Activated CD8-positive, alpha-beta memory T cell treated with anti-CD3 and anti-CD28 coated beads, Interleukin-2, amount 50 U/mL, for 48 hours (primary cell): ENCODE measurements at regions not wholly inside any gene's neighbourhood (a gene's known extent, or its start where the extent isn't known, plus 50 kb on each side); places are given as distances from the start of the nearest gene placed in this dataset.

Experiments used
- DNase-seq: peaks from one replicate; pipeline ENCODE4 v3.0.0-alpha.2; 2020

DNA sequence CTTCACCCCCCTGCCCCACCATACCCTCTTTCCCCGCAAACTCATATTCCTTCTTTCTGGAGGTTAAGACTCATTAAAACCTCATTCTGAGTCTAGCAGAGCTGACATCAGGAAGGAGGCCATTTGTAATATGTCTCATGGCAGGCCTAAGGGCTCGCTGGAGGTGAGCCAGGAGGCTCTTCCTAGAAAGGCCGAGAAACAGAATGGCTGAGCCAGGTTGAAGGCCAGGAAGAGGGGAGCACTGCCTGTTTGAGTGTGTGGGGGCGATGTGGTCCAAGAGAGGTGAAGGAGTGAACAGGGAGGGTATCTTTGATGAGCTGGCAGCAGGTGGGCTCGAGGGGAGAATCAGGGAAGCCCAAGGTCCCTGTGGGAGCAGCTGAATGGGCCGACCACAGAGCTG is 317.3 kb downstream of the TLE3 start:
- no peak for DNase-seq

DNA sequence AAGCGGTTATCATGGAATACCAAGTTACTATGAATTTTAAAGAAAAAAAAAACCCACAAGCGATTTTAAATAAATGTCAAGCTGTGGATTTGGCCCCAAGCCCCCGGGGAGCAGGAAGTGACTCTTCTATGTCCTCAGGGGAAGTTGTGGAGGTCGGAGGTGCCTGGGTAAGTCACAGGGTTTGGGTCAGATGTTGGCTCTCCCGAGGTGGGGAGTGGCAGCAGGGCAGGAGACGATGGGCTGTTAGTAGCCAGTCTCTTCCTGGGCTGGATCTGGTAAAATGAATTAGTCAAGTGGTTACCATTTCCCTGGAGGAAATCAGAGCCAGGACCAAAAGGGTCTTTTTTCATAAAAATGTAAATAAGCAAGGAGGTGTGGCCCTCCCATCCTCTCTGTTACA is 316.7 kb downstream of the TLE3 start:
- DNase-seq = no peak

DNA sequence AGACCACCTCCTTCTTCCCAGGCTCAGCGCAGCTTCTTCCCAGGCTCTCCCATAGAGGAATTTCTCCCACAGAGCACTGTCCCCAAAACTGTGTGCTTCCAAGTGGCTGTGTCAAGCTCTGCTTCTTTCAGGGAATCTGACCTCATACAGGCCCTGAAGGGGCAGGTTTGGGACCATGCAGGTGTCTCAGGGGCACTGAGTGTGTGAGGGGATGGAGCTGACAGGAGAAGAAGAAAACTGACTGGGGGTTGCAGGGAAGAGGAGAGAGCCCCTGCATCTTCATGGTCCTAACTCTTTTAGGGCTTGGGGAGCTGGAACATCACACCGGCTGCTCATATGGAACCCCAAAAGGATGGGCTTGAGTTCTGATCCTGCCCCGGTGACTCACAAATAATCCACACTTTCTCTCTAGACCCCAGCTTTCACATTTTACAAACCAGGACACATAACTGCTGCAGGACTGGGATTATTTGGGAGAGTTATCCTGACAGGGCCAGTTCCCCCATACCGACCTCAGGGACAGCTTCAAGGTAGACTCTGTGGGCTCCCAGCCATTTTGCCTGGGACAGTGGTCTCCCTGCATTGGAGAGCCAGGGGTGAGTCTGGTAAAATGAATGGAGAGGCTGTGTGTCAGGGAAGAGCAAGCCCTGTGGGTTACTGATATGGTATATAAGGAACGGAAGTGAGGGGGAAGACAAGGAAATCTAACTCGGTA is 316.1 kb downstream of the TLE3 start:
- DNase-seq = no peak

GRCh38 chr15:69782139-69782658 is 315.5 kb downstream of the TLE3 start:
- DNase-seq = no peak

DNA sequence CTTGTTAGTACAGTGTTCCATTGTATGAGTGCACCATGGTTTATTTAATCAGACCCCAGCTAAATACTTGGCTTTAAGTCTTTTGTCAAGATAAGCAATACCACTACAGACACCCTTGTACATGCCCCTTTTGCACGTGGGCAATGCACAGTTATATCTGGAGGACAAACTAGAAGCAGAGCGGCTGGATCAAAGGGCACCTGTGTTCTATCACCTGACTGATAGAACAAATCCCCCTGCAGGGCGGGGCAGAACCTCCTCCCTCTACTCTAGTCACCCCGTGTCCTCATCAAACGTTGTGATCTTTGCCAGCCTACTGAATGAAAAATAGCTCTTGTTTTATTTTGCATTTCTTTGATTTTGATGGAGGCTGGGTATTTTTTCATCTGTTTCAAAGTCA is 314.9 kb downstream of the TLE3 start:
- DNase-seq = no peak

- DNase-seq = no peak
Observed at GRCh38 chr15:69783211-69783610, 314.5 kb downstream of the TLE3 start.

- no peak for DNase-seq
Observed at GRCh38 chr15:69784798-69785566, 312.7 kb downstream of the TLE3 start.

GRCh38 chr15:69786136-69786701 is 311.5 kb downstream of the TLE3 start:
- DNase-seq = no peak

GRCh38 chr15:69787791-69788190 is 309.9 kb downstream of the TLE3 start:
- no peak for DNase-seq

DNA sequence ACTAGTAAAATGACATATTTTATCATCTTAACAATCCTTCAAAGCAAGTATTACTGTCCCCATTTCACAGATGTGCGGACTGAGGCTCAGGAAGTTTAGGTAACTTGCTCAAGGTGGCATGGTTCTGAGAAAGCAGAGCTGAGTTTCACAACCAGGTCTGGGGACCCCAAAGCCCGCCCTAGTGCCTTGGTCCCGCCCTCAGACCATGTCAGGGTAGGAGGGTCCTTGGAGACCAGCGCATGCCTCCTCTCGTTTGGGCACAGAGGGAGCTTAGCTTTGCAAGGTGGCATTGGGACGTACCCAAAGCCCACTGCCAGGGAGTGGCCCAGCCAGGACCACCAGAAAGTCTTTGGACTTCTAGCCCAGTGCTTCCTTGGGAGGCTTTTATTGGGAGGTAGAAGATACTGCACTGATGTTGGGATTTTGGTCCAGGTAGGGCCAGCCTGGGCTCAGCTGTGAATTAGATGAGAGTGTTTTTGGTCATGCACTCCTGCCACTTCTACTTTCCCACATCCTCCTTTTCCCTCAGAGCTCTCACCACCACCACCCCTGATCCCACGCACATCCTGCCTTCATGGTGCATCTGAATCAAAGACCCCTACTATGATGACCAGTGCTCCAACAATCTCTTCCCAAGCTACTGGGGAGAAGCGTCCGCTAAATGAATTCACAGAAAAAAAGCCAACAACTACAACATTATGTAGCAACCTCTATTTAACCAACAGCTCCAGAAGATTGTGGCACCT is 307.9 kb downstream of the TLE3 start:
- no peak for DNase-seq

DNA sequence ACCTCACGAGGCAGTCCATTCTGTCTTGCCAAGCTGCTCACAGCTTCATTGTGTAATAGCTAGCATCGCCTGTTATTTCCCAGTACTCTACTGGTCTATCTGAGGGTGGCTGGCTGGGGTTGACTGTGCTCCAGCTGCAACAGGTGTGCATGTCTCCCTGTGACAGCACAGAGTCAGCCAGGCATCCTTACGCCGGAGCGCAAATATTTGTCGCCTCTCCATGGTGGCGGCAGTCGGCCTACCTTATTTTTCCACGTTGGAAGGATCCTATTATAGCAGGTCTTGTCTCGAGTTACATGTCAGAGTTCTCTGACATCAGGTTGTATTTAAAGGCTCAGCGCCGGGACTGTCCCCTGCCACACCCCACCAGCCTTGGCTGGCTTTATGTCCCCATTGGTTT is 307.1 kb downstream of the TLE3 start:
- DNase-seq = no peak

DNA sequence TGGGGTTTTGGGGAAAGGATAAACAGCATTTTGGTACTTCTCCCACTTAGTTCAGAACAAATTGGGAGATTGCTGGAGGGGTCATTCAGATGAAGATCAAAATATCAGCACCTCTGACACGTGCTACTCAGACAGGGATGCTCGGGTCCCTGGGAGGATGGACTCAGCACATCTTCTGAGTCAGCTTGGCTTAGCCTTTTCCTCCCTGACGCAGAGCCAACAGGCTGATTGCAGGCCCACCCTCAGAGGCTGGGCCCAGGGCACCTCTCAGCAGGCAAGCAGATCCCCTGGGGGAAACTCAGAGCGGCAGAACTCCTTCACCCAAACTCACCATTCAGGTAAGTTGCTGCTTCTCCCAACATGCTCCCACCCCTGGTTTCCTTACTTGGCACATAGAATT is 304.9 kb downstream of the TLE3 start:
- no peak for DNase-seq

- DNase-seq = no peak
Observed at GRCh38 chr15:69793431-69793780, 304.3 kb downstream of the TLE3 start.

- DNase-seq = no peak
Observed at GRCh38 chr15:69793781-69794451, 303.8 kb downstream of the TLE3 start.

- DNase-seq = no peak
Observed at GRCh38 chr15:69794645-69795469, 302.9 kb downstream of the TLE3 start.

GRCh38 chr15:69795601-69796000 is 302.1 kb downstream of the TLE3 start:
- no peak for DNase-seq

DNA sequence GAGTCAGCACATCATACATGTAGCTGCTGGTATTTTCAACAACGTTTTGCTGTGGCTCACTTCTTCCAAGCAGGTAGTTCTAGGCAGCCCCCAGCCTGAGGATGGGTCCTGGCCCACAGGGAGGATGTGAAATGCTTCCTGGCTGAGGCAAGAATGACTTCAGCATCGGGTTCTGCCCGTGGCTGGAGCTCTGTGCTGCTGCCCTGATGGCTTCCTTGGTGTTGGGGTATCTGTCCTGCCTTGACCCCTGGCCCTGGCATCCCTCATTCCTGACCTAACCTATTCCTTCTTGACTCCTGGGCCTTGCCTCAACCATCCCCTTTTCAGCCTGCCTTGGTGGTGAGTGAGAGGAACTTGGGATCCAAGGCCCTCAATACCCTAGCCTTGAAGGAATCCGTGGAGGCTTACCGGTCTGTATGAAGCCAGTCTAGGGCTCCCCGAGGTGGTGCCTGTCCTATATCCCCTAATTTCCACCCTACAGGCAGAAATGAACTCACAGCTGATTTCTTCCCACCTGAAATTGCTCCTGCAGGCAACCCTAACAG is 300.6 kb downstream of the TLE3 start:
- DNase-seq = no peak

- no peak for DNase-seq
Observed at GRCh38 chr15:69797615-69798014, 300.1 kb downstream of the TLE3 start.

DNA sequence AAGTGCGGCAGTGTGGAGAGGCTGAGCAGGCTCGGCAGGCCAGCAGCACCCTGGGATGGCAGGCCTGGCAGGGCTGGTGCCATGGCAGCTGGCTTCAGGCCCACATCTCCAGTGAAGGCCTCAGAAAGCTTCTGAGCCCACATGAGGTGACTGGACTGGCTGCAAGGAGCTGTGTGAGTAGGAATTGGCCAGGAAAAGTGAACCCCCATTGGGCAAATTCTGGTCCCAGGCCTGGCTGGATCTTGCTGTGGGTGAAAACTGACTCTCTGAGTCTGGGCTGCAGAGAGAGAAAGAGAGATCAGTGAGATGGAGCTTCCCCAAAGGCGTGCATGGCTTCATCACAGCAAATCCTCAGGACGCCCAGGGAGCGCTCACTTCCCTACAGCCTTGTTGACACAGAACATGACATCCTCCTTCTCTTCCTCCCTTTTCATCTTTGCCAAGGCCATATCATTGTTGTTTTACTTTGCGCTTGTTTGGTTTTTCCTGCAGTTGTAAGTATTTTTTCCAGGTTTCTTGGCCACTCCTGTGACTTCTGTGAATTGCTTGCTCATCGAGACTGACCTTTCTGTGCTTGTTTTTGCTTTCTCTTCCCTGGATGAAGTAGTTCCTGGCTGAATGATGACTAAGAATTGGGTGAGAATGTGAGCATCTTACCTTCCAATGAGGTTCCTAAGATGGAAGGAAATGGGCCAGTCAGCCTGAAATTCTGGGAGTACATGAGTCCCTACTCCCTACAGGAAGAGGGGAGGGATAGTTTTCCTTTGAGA is 299.1 kb downstream of the TLE3 start:
- DNase-seq = no peak

- DNase-seq = no peak
Observed at GRCh38 chr15:69801144-69801543, 296.6 kb downstream of the TLE3 start.

GRCh38 chr15:69802432-69802831 is 295.3 kb downstream of the TLE3 start:
- no peak for DNase-seq
